ENCODE measurements at regions not wholly inside any gene's neighbourhood (a gene's known extent, or its start where the extent isn't known, plus 50 kb on each side); places are given as distances from the start of the nearest gene placed in this dataset.

- intact Hi-C loops (cut with DNase I), result no loop called here
- no peak overlapping the region for H3K4me3 ChIP-seq
- H3K27me3 ChIP-seq, result no peaks in the 10 kb centered on the region
- H3K9me3 ChIP-seq, result no peaks in the 10 kb centered on the region
- H3K36me3 ChIP-seq, result no peaks in the 10 kb centered on the region
- ATAC-seq, result no peak
- H3K4me1 ChIP-seq, result no peaks in the 10 kb centered on the region
- no peak for TF ChIP-seq CTCF (IDR thresholded peaks at IDR 0.05)
- no peak for DNase-seq
- no peak overlapping the region for H3K27ac ChIP-seq
These were observed 114.2 kb downstream of the PPP1R3A start for GRCh38 chr7:113804475-113805095.

- intact Hi-C loops (cut with DNase I), result no loop called here
- no peak for TF ChIP-seq CTCF (IDR thresholded peaks at IDR 0.05)
- H3K9me3 ChIP-seq, result no peaks in the 10 kb centered on the region
- H3K4me1 ChIP-seq, result no peaks in the 10 kb centered on the region
- no peak overlapping the region for H3K27ac ChIP-seq
- H3K27me3 ChIP-seq, result no peaks in the 10 kb centered on the region
- H3K4me3 ChIP-seq, result no peak overlapping the region
- DNase-seq (no peak), ATAC-seq (no peak)
- no peaks in the 10 kb centered on the region for H3K36me3 ChIP-seq
These were observed 117.1 kb downstream of the PPP1R3A start for GRCh38 chr7:113801751-113802150.

GRCh38 chr7:113800826-113801225, 118.0 kb downstream of the PPP1R3A start:
- no peak overlapping the region for H3K4me3 ChIP-seq
- H3K36me3 ChIP-seq, result no peaks in the 10 kb centered on the region
- DNase-seq (no peak), ATAC-seq (no peak)
- no peak overlapping the region for H3K27ac ChIP-seq
- no peaks in the 10 kb centered on the region for H3K4me1 ChIP-seq
- TF ChIP-seq CTCF (IDR thresholded peaks at IDR 0.05), result no peak
- H3K27me3 ChIP-seq, result no peaks in the 10 kb centered on the region
- intact Hi-C loops (cut with DNase I), result no loop called here
- no peaks in the 10 kb centered on the region for H3K9me3 ChIP-seq

- no peaks in the 10 kb centered on the region for H3K9me3 ChIP-seq
- no peak for TF ChIP-seq CTCF (IDR thresholded peaks at IDR 0.05)
- no peak for ATAC-seq
- no peaks in the 10 kb centered on the region for H3K36me3 ChIP-seq
- DNase-seq, result no peak
- intact Hi-C loops (cut with DNase I), result no loop called here
- no peaks in the 10 kb centered on the region for H3K4me1 ChIP-seq
- no peak overlapping the region for H3K4me3 ChIP-seq
- H3K27ac ChIP-seq, result no peak overlapping the region
- no peaks in the 10 kb centered on the region for H3K27me3 ChIP-seq
These were observed 118.9 kb downstream of the PPP1R3A start for GRCh38 chr7:113799896-113800295.

GRCh38 chr7:113797420-113798010, 121.3 kb downstream of the PPP1R3A start:
- no peaks in the 10 kb centered on the region for H3K9me3 ChIP-seq
- intact Hi-C loops (cut with DNase I), result no loop called here
- no peaks in the 10 kb centered on the region for H3K4me1 ChIP-seq
- ATAC-seq, result no peak
- TF ChIP-seq CTCF (IDR thresholded peaks at IDR 0.05), result no peak
- H3K36me3 ChIP-seq, result no peaks in the 10 kb centered on the region
- no peak overlapping the region for H3K27ac ChIP-seq
- no peaks in the 10 kb centered on the region for H3K27me3 ChIP-seq
- H3K4me3 ChIP-seq, result no peak overlapping the region
- no peak for DNase-seq

All from upper lobe of right lung (tissue), 1 donor.